LNCaP clone FGC (cell line): ENCODE measurements at regions not wholly inside any gene's neighbourhood (a gene's known extent, or its start where the extent isn't known, plus 50 kb on each side); places are given as distances from the start of the nearest gene placed in this dataset.
"Not testable (repeated sequence)": the region's sequence is repeated elsewhere in the genome, so short reads cannot be mapped to it uniquely, and the experiment has no call there.

Experiments
- DNase-seq: peaks from one replicate; pipeline ENCODE4 v3.0.0-alpha.2; 2011; ENCODE audit warnings: low read depth
- H3K4me3 ChIP-seq: 2 replicates; pipeline ENCODE4 v1.5.1; 2011; ENCODE audit warnings: mild to moderate bottlenecking, low read depth, low read length, control low read depth
- CTCF ChIP-seq: IDR thresholded peaks from 2 replicates; pipeline ENCODE4 v1.5.1; 2012; ENCODE audit warnings: mild to moderate bottlenecking; ENCODE audit not compliant: control insufficient read depth, insufficient read depth; ENCODE audit errors: extremely low read depth

- no peak for TF ChIP-seq CTCF
- no peak overlapping the region for H3K4me3 ChIP-seq
- DNase-seq = no peak
Observed at GRCh38 chr3:147333098-147333497, 73.2 kb downstream of the ZIC4 start.

GRCh38 chr3:147328711-147329110 lies 77.6 kb downstream of the ZIC4 start:
- DNase-seq = no peak

GRCh38 chr3:147324356-147324755 lies 82.0 kb downstream of the ZIC4 start:
- H3K4me3 ChIP-seq = no peak overlapping the region
- TF ChIP-seq CTCF = no peak
- no peak for DNase-seq

More at GRCh38 chr3:147328711-147329110, 77.6 kb downstream of the ZIC4 start:
- TF ChIP-seq CTCF = no peak
- H3K4me3 ChIP-seq = no peak overlapping the region

- no peak for TF ChIP-seq CTCF
- no peak for DNase-seq
- no peak overlapping the region for H3K4me3 ChIP-seq
Observed at GRCh38 chr3:147318900-147319299, 87.4 kb downstream of the ZIC4 start.

GRCh38 chr3:147317080-147317479 lies 89.3 kb downstream of the ZIC4 start:
- H3K4me3 ChIP-seq, DNase-seq: not testable (repeated sequence)

GRCh38 chr3:147313513-147313912 lies 92.8 kb downstream of the ZIC4 start:
- DNase-seq = no peak
- H3K4me3 ChIP-seq = no peak overlapping the region
- no peak for TF ChIP-seq CTCF

- no peak for DNase-seq
- H3K4me3 ChIP-seq = no peak overlapping the region
- TF ChIP-seq CTCF = no peak
Observed at GRCh38 chr3:147312786-147313280, 93.5 kb downstream of the ZIC4 start.
